ENCODE measurements at regions not wholly inside any gene's neighbourhood (a gene's known extent, or its start where the extent isn't known, plus 50 kb on each side); places are given as distances from the start of the nearest gene placed in this dataset.

GRCh38 chr20:22437354-22437753 lies 147.0 kb downstream of the FOXA2 start:
- no peaks in the 10 kb centered on the region for H3K4me1 Mint-ChIP-seq
- H3K4me3 Mint-ChIP-seq = no peak overlapping the region
- H3K27me3 Mint-ChIP-seq = no peaks in the 10 kb centered on the region
- no peak overlapping the region for H3K27ac Mint-ChIP-seq
- ATAC-seq = no peak
- no peaks in the 10 kb centered on the region for H3K9me3 Mint-ChIP-seq
- DNase-seq = no peak

- no peak for DNase-seq
- Mint-ChIP-seq H3K27me3 (peaks cover 8% of the 10 kb centered on the region), H3K4me1 (no peaks in the 10 kb centered on the region), H3K27ac (no peak overlapping the region), H3K4me3 (no peak overlapping the region), H3K9me3 (no peaks in the 10 kb centered on the region)
- no peak for ATAC-seq
Measured at GRCh38 chr20:22431419-22431818, 153.0 kb downstream of the FOXA2 start.

GRCh38 chr20:22430746-22431168 lies 153.6 kb downstream of the FOXA2 start:
- Mint-ChIP-seq H3K27me3 (peaks cover 8% of the 10 kb centered on the region), H3K4me3 (no peak overlapping the region), H3K4me1 (no peaks in the 10 kb centered on the region), H3K9me3 (no peaks in the 10 kb centered on the region), H3K27ac (no peak overlapping the region)
- DNase-seq (no peak), ATAC-seq (no peak)

GRCh38 chr20:22430154-22430745 lies 154.1 kb downstream of the FOXA2 start:
- ATAC-seq = no peak
- no peaks in the 10 kb centered on the region for H3K4me1 Mint-ChIP-seq
- no peak overlapping the region for H3K27ac Mint-ChIP-seq
- peaks cover 8% of the 10 kb centered on the region for H3K27me3 Mint-ChIP-seq
- H3K9me3 Mint-ChIP-seq = no peaks in the 10 kb centered on the region
- no peak overlapping the region for H3K4me3 Mint-ChIP-seq
- no peak for DNase-seq

- Mint-ChIP-seq H3K27ac (no peak overlapping the region), H3K4me1 (no peaks in the 10 kb centered on the region), H3K27me3 (peaks cover 8% of the 10 kb centered on the region), H3K9me3 (no peaks in the 10 kb centered on the region), H3K4me3 (no peak overlapping the region)
- DNase-seq = no peak
- no peak for ATAC-seq
Measured at GRCh38 chr20:22429175-22430153, 154.9 kb downstream of the FOXA2 start.

GRCh38 chr20:22428051-22428450 lies 156.3 kb downstream of the FOXA2 start:
- ATAC-seq (no peak), DNase-seq (no peak)
- H3K9me3 Mint-ChIP-seq = no peaks in the 10 kb centered on the region
- H3K4me1 Mint-ChIP-seq = no peaks in the 10 kb centered on the region
- no peak overlapping the region for H3K4me3 Mint-ChIP-seq
- peaks cover 8% of the 10 kb centered on the region for H3K27me3 Mint-ChIP-seq
- H3K27ac Mint-ChIP-seq = no peak overlapping the region

GRCh38 chr20:22426772-22427171 lies 157.6 kb downstream of the FOXA2 start:
- DNase-seq (no peak), ATAC-seq (no peak)
- Mint-ChIP-seq H3K4me3 (no peak overlapping the region), H3K27me3 (peaks cover 8% of the 10 kb centered on the region), H3K4me1 (no peaks in the 10 kb centered on the region), H3K9me3 (no peaks in the 10 kb centered on the region), H3K27ac (no peak overlapping the region)

- ATAC-seq = no peak
- H3K4me3 Mint-ChIP-seq = no peak overlapping the region
- no peak for DNase-seq
- no peak overlapping the region for H3K27ac Mint-ChIP-seq
- H3K27me3 Mint-ChIP-seq = peaks cover 8% of the 10 kb centered on the region
- H3K9me3 Mint-ChIP-seq = peaks cover 0 to 9% of the 10 kb centered on the region in 2 donors
- no peaks in the 10 kb centered on the region for H3K4me1 Mint-ChIP-seq
Measured at GRCh38 chr20:22425344-22426295, 158.8 kb downstream of the FOXA2 start.

- H3K9me3 Mint-ChIP-seq = peaks cover 0 to 9% of the 10 kb centered on the region in 2 donors
- no peak for DNase-seq
- H3K27ac Mint-ChIP-seq = no peak overlapping the region
- H3K4me1 Mint-ChIP-seq = no peaks in the 10 kb centered on the region
- no peaks in the 10 kb centered on the region for H3K27me3 Mint-ChIP-seq
- no peak for ATAC-seq
- H3K4me3 Mint-ChIP-seq = no peak overlapping the region
Measured at GRCh38 chr20:22423190-22423832, 161.1 kb downstream of the FOXA2 start.

GRCh38 chr20:22420116-22420598 lies 164.2 kb downstream of the FOXA2 start:
- Mint-ChIP-seq H3K4me3 (no peak overlapping the region), H3K9me3 (peaks cover 0 to 16% of the 10 kb centered on the region in 2 donors), H3K27me3 (no peaks in the 10 kb centered on the region), H3K27ac (no peak overlapping the region), H3K4me1 (no peaks in the 10 kb centered on the region)
- no peak for ATAC-seq
- no peak for DNase-seq

GRCh38 chr20:22418738-22419137 lies 165.6 kb downstream of the FOXA2 start:
- no peaks in the 10 kb centered on the region for H3K27me3 Mint-ChIP-seq
- H3K4me3 Mint-ChIP-seq = no peak overlapping the region
- DNase-seq (no peak), ATAC-seq (no peak)
- peaks cover 0 to 16% of the 10 kb centered on the region in 2 donors for H3K9me3 Mint-ChIP-seq
- H3K27ac Mint-ChIP-seq = no peak overlapping the region
- no peaks in the 10 kb centered on the region for H3K4me1 Mint-ChIP-seq

- peaks cover 4 to 14% of the 10 kb centered on the region in 2 donors for H3K9me3 Mint-ChIP-seq
- no peak overlapping the region for H3K27ac Mint-ChIP-seq
- H3K4me1 Mint-ChIP-seq = no peaks in the 10 kb centered on the region
- DNase-seq (no peak), ATAC-seq (no peak)
- H3K27me3 Mint-ChIP-seq = peaks cover 8% of the 10 kb centered on the region
- H3K4me3 Mint-ChIP-seq = no peak overlapping the region
Measured at GRCh38 chr20:22414305-22414742, 170.0 kb downstream of the FOXA2 start.

GRCh38 chr20:22412977-22413868 lies 171.1 kb downstream of the FOXA2 start:
- ATAC-seq = no peak
- H3K4me3 Mint-ChIP-seq = no peak overlapping the region
- DNase-seq = no peak
- H3K9me3 Mint-ChIP-seq = peaks cover 4 to 14% of the 10 kb centered on the region in 2 donors
- H3K4me1 Mint-ChIP-seq = no peaks in the 10 kb centered on the region
- H3K27ac Mint-ChIP-seq = no peak overlapping the region
- peaks cover 8% of the 10 kb centered on the region for H3K27me3 Mint-ChIP-seq
